Stomach (tissue), 8 donors: ENCODE measurements at regions not wholly inside any gene's neighbourhood (a gene's known extent, or its start where the extent isn't known, plus 50 kb on each side); places are given as distances from the start of the nearest gene placed in this dataset.

Source experiments
- DNase-seq, 2 donors: peaks; one replicate each; pipeline versions ENCODE4 v3.0.0 to v3.0.0-alpha.2; 2013 to 2019
- H3K27ac ChIP-seq, 5 donors: fragments of 200-600 bp in 4 of 5; sonication (generic) in 4 of 5; one replicate each; pipeline ENCODE4 v1.5.1; 2013 to 2019; ENCODE audit warnings: mild to moderate bottlenecking in 1 of 5, moderate library complexity in 1 of 5
- H3K27me3 ChIP-seq, 3 donors: fragments of 200-600 bp; sonication (generic); one replicate each; pipeline ENCODE4 v1.5.1; 2017 to 2019; ENCODE audit warnings: mixed run types in 1 of 3
- H3K36me3 ChIP-seq, 4 donors: fragments of 200-600 bp; sonication (generic); 1 replicate in 3 of 4; 2 replicates in 1 of 4; pipeline ENCODE4 v1.5.1; 2016 to 2019
- H3K4me1 ChIP-seq, 4 donors: fragments of 200-600 bp; sonication (generic); one replicate each; pipeline ENCODE4 v1.5.1; 2016 to 2019
- H3K4me3 ChIP-seq, 4 donors: fragments of 200-600 bp; sonication (generic) in 3 of 4; one replicate each; pipeline ENCODE4 v1.5.1; 2016 to 2019; ENCODE audit warnings: mild to moderate bottlenecking in 1 of 4
- H3K9me3 ChIP-seq, 4 donors: fragments of 200-600 bp; sonication (generic); one replicate each; pipeline ENCODE4 v1.5.1; 2016 to 2019
- EP300 ChIP-seq: sonication (generic); formaldehyde crosslinking; IDR thresholded peaks from one replicate; pipeline ENCODE4 v1.6.1; 2017; ENCODE audit warnings: antibody characterized with exemption
- POLR2A ChIP-seq, 4 donors: fragments of 450-650 bp; IDR thresholded peaks; one replicate each; pipeline ENCODE4 v1.6.1; 2016; ENCODE audit warnings: antibody characterized with exemption in 4 of 4, control low read depth in 2 of 4, mild to moderate bottlenecking in 1 of 4, moderate library complexity in 1 of 4
- POLR2AphosphoS5 ChIP-seq, 3 donors: sonication (generic); formaldehyde crosslinking; IDR thresholded peaks; one replicate each; pipeline ENCODE4 v1.6.1; 2016; ENCODE audit warnings: antibody characterized with exemption in 3 of 3
- WGBS, 5 donors: extraction: QIAGEN DNeasy Blood & Tissue Kit in 3 of 5; methylation state at CpG; one replicate each; pipeline versions ENCODE4 v1.1.5 to v1.1.7; 2013 to 2018; 5-methylcytosine and 5-hydroxymethylcytosine counted together
- intact Hi-C: fragments of 100-400 bp; cut with DNase I; formaldehyde crosslinking; loops from one replicate; pipeline ENCODE4 v1.15.1; 2023; ENCODE audit warnings: low total_unique reads
- TF ChIP-seq, protein P1 (sequence below), 7 experiments: fragments of 450-650 bp in 4 of 7; fragments of 200-600 bp in 3 of 7; sonication (generic) in 3 of 7; IDR thresholded peaks; one replicate each; pipeline ENCODE4 v1.5.1; 2016 to 2019; ENCODE audit warnings: antibody characterized with exemption in 7 of 7, control low read depth in 2 of 7, mild to moderate bottlenecking in 1 of 7
- donor health status: healthy with polysubstance abuse.
- donor health status: Bipolar disorder and iron deficiency.
- donor health status: healthy.

- intact Hi-C loops: no loop called here
- no peaks in the 10 kb centered on the region for H3K9me3 ChIP-seq
- no peaks in the 10 kb centered on the region for H3K36me3 ChIP-seq
- peak in 1 of 2 donors; percentile 58 for DNase-seq
- 39 to 47% (median 41%) methylated on average over 4 of the region's 4 CpGs for WGBS, 5 donors
- no peak overlapping the region for H3K4me3 ChIP-seq
- no peaks in the 10 kb centered on the region for H3K4me1 ChIP-seq
- H3K27me3 ChIP-seq: peaks cover 0 to 7% (median 0%) of the 10 kb centered on the region in 3 donors
- TF ChIP-seq, protein P1, sequence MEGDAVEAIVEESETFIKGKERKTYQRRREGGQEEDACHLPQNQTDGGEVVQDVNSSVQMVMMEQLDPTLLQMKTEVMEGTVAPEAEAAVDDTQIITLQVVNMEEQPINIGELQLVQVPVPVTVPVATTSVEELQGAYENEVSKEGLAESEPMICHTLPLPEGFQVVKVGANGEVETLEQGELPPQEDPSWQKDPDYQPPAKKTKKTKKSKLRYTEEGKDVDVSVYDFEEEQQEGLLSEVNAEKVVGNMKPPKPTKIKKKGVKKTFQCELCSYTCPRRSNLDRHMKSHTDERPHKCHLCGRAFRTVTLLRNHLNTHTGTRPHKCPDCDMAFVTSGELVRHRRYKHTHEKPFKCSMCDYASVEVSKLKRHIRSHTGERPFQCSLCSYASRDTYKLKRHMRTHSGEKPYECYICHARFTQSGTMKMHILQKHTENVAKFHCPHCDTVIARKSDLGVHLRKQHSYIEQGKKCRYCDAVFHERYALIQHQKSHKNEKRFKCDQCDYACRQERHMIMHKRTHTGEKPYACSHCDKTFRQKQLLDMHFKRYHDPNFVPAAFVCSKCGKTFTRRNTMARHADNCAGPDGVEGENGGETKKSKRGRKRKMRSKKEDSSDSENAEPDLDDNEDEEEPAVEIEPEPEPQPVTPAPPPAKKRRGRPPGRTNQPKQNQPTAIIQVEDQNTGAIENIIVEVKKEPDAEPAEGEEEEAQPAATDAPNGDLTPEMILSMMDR (IDR thresholded peaks at IDR 0.05): peak in 2 of 7 experiments; percentile 6 to 15
- no peak for TF ChIP-seq POLR2A (IDR thresholded peaks at IDR 0.05)
- no peak overlapping the region for H3K27ac ChIP-seq
These were observed 687.8 kb downstream of the KCNA4 start for GRCh38 chr11:29328961-29329441.

- no peak overlapping the region for H3K4me3 ChIP-seq
- TF ChIP-seq, protein P1 (IDR thresholded peaks at IDR 0.05): no peak
- TF ChIP-seq EP300: no peak
- TF ChIP-seq POLR2AphosphoS5 (IDR thresholded peaks at IDR 0.05): no peak
- no peak for TF ChIP-seq POLR2A (IDR thresholded peaks at IDR 0.05)
- H3K4me1 ChIP-seq: no peaks in the 10 kb centered on the region
- peaks cover 0 to 7% (median 0%) of the 10 kb centered on the region in 3 donors for H3K27me3 ChIP-seq
- intact Hi-C loops: no loop called here
- H3K27ac ChIP-seq: no peak overlapping the region
- H3K36me3 ChIP-seq: no peaks in the 10 kb centered on the region
- WGBS, 5 donors: 70 to 89% (median 84%) methylated on average over 4 of the region's 4 CpGs
- no peaks in the 10 kb centered on the region for H3K9me3 ChIP-seq
- DNase-seq: no peak
These were observed 688.9 kb downstream of the KCNA4 start for GRCh38 chr11:29327891-29328290.

DNA sequence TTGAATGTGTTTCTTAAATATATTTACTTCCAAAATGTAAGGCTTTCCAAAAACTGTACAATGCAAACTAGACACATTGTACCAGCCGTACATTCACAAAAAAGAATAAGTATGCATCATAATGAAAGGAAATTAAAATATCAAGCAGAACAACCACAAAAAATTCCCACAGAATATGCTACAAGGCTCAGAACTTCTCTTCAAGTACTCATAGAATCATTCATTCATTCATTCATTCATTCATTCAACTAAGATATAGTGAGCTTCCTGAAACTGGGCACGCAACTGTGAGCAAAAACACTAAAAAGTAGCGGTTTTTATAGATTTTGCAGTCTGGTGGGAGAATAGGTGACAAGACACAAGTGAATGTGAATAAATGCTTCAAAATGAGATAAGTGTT lies 690.1 kb downstream of the KCNA4 start:
- no peak for DNase-seq
- H3K9me3 ChIP-seq: no peaks in the 10 kb centered on the region
- no peak overlapping the region for H3K4me3 ChIP-seq
- peaks cover 0 to 7% (median 0%) of the 10 kb centered on the region in 3 donors for H3K27me3 ChIP-seq
- WGBS, 5 donors: 88 to 95% (median 90%) methylated on average over 3 of the region's 3 CpGs
- no peak overlapping the region for H3K27ac ChIP-seq
- intact Hi-C loops: no loop called here
- H3K36me3 ChIP-seq: no peaks in the 10 kb centered on the region
- TF ChIP-seq POLR2A (IDR thresholded peaks at IDR 0.05) (no peak), EP300 (no peak), POLR2AphosphoS5 (IDR thresholded peaks at IDR 0.05) (no peak)
- TF ChIP-seq, protein P1 (IDR thresholded peaks at IDR 0.05): no peak
- no peaks in the 10 kb centered on the region for H3K4me1 ChIP-seq

DNA sequence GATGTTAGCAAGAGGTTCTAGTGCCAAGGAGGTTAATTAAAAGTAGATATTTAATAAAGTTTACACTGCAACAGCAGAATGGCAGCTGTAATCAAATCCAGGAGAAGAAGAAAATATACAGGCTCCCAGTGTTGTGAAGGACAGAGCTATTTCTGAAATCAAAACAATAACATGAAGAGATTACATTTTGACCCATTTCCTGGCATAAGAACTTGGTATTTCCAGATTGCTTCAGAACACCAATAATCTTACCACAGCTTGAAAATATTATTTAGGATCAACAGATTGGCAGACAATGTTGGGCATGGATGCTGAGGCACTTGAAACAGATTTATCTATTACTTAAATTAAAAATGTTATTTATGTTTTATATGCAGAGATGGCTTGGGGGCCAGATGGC lies 692.5 kb downstream of the KCNA4 start:
- no peak overlapping the region for H3K27ac ChIP-seq
- intact Hi-C loops: no loop called here
- no peak for DNase-seq
- no peaks in the 10 kb centered on the region for H3K9me3 ChIP-seq
- TF ChIP-seq, protein P1 (IDR thresholded peaks at IDR 0.05): no peak
- no peak for TF ChIP-seq POLR2A (IDR thresholded peaks at IDR 0.05)
- no peaks in the 10 kb centered on the region for H3K27me3 ChIP-seq
- H3K36me3 ChIP-seq: no peaks in the 10 kb centered on the region
- no peak overlapping the region for H3K4me3 ChIP-seq
- H3K4me1 ChIP-seq: no peaks in the 10 kb centered on the region
